BJ (cell line): ENCODE measurements at regions not wholly inside any gene's neighbourhood (a gene's known extent, or its start where the extent isn't known, plus 50 kb on each side); places are given as distances from the start of the nearest gene placed in this dataset.

Source experiments
- CTCF ChIA-PET: fragments of 350-600 bp; formaldehyde crosslinking; extraction: SDS; loops from one replicate; lab custom pipeline; 2021; ENCODE audit warnings: antibody characterized with exemption, inconsistent platforms; lab: Yijun Ruan, JAX
- POLR2A ChIA-PET: fragments of 300-600 bp; sonication (Branson Sonifier 250); formaldehyde crosslinking; extraction: SDS; loops from one replicate; lab custom pipeline; 2021; ENCODE audit warnings: antibody characterized with exemption; lab: Charles Lee
- DNase-seq: peaks from one replicate; pipeline ENCODE4 v3.0.0-alpha.2; 2011; ENCODE audit warnings: low read depth
- H3K27me3 ChIP-seq: 2 replicates; pipeline ENCODE4 v1.6.0; 2011; ENCODE audit warnings: low read length; ENCODE audit not compliant: control insufficient read depth, insufficient read depth
- H3K36me3 ChIP-seq: 2 replicates; pipeline ENCODE4 v1.5.1; 2011; ENCODE audit warnings: low read length; ENCODE audit not compliant: control insufficient read depth, insufficient read depth
- H3K4me3 ChIP-seq: 2 replicates; pipeline ENCODE4 v1.5.1; 2011; ENCODE audit warnings: low read depth, mild to moderate bottlenecking, control low read depth, low read length
- TF ChIP-seq, protein P1 (sequence below): IDR thresholded peaks from 2 replicates; pipeline ENCODE4 v1.5.1; 2011; ENCODE audit warnings: low read depth, mild to moderate bottlenecking, control low read depth, inconsistent platforms, low read length, moderate library complexity; ENCODE audit not compliant: insufficient read depth

- no peak for DNase-seq
- TF ChIP-seq, protein P1, sequence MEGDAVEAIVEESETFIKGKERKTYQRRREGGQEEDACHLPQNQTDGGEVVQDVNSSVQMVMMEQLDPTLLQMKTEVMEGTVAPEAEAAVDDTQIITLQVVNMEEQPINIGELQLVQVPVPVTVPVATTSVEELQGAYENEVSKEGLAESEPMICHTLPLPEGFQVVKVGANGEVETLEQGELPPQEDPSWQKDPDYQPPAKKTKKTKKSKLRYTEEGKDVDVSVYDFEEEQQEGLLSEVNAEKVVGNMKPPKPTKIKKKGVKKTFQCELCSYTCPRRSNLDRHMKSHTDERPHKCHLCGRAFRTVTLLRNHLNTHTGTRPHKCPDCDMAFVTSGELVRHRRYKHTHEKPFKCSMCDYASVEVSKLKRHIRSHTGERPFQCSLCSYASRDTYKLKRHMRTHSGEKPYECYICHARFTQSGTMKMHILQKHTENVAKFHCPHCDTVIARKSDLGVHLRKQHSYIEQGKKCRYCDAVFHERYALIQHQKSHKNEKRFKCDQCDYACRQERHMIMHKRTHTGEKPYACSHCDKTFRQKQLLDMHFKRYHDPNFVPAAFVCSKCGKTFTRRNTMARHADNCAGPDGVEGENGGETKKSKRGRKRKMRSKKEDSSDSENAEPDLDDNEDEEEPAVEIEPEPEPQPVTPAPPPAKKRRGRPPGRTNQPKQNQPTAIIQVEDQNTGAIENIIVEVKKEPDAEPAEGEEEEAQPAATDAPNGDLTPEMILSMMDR, result no peak
- ChIA-PET POLR2A (no interaction called here), CTCF (interaction anchor here (1.9 to 2.0 kb wide), 2 partner anchors 16 kb away, joined by 8 to 9 read pairs; no protein-coding TSS in a partner anchor)
- Histone ChIP-seq H3K27me3 (no peaks in the 10 kb centered on the region), H3K36me3 (no peaks in the 10 kb centered on the region), H3K4me3 (no peak overlapping the region)
Observed at GRCh38 chr7:12474035-12474434, 70.4 kb upstream of the VWDE start.

- H3K27me3 ChIP-seq, result no peaks in the 10 kb centered on the region
- DNase-seq, result no peak
Observed at GRCh38 chr7:12475362-12476063, 71.8 kb upstream of the VWDE start.

DNA sequence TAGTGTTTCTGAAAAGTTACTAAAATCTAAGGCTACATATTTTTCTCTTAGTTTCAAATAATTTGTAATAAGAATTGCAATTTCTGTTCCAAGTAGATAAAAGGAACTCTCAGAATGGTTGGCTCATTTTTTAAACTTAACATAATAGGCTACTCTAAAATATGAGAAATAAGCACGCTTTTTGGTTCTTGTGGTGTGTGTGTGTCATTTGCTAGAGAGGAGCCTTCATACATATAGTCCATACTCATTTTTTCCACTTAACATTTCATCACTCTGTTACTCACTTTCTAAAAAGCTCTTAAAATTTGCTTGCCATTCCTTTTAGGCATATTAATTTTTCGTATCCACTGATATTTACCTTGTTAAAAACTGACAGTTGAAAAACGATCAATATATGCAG, 74.0 kb upstream of the VWDE start:
- Histone ChIP-seq H3K27me3 (no peaks in the 10 kb centered on the region), H3K4me3 (no peak overlapping the region), H3K36me3 (no peaks in the 10 kb centered on the region)
- DNase-seq, result no peak
- TF ChIP-seq, protein P1, result no peak
- ChIA-PET POLR2A (no interaction called here), CTCF (no interaction called here)

More at GRCh38 chr7:12475362-12476063, 71.8 kb upstream of the VWDE start:
- TF ChIP-seq, protein P1, result no peak
- ChIA-PET POLR2A (no interaction called here), CTCF (interaction anchor here (1.9 to 2.0 kb wide), 2 partner anchors 15 to 17 kb away, joined by 8 to 9 read pairs; no protein-coding TSS in a partner anchor)
- Histone ChIP-seq H3K4me3 (no peak overlapping the region), H3K36me3 (no peaks in the 10 kb centered on the region)

GRCh38 chr7:12481722-12482121, 78.1 kb upstream of the VWDE start:
- POLR2A ChIA-PET, result no interaction called here
- DNase-seq, result no peak
- H3K27me3 ChIP-seq, result no peaks in the 10 kb centered on the region
- H3K4me3 ChIP-seq, result no peak overlapping the region
- no peaks in the 10 kb centered on the region for H3K36me3 ChIP-seq
- CTCF ChIA-PET, result no interaction called here
- TF ChIP-seq, protein P1, result no peak

- H3K4me3 ChIP-seq, result no peak overlapping the region
- POLR2A ChIA-PET, result no interaction called here
- DNase-seq, result no peak
Observed at GRCh38 chr7:12485845-12486244, 82.2 kb upstream of the VWDE start.

More at GRCh38 chr7:12485845-12486244, 82.2 kb upstream of the VWDE start:
- TF ChIP-seq, protein P1, result no peak
- CTCF ChIA-PET, result no interaction called here
- Histone ChIP-seq H3K27me3 (no peaks in the 10 kb centered on the region), H3K36me3 (no peaks in the 10 kb centered on the region)
